HEK293 (cell line): ENCODE measurements at regions not wholly inside any gene's neighbourhood (a gene's known extent, or its start where the extent isn't known, plus 50 kb on each side); places are given as distances from the start of the nearest gene placed in this dataset.

ENCODE experiments used
- CTCF ChIA-PET: fragments of 350-600 bp; formaldehyde crosslinking; extraction: SDS; loops from one replicate; lab custom pipeline; 2021; ENCODE audit warnings: antibody characterized with exemption; lab: Yijun Ruan, JAX
- POLR2A ChIA-PET: fragments of 300-600 bp; formaldehyde crosslinking; extraction: SDS; loops from one replicate; lab custom pipeline; 2020; ENCODE audit warnings: antibody characterized with exemption, inconsistent platforms; lab: Yijun Ruan, JAX
- H3K27ac ChIP-seq: fragments of 200-500 bp; sonication (Bioruptor generic); 2 replicates; pipeline ENCODE4 v1.5.1; 2014; ENCODE audit warnings: low read depth, low read length, control low read depth, inconsistent platforms; ENCODE audit errors: extremely low read depth
- H3K36me3 ChIP-seq, 2 experiments: fragments of 200-500 bp in 1 of 2; sonication (Bioruptor generic) in 1 of 2; 1 replicate in 1 of 2; 2 replicates in 1 of 2; pipeline ENCODE4 v1.5.1; 2014 to 2017; ENCODE audit warnings: inconsistent platforms in 2 of 2, low read length in 2 of 2; ENCODE audit not compliant: control insufficient read depth in 2 of 2, insufficient read depth in 1 of 2
- H3K4me1 ChIP-seq: fragments of 200-500 bp; sonication (Bioruptor generic); 2 replicates; pipeline ENCODE4 v1.5.1; 2014; ENCODE audit warnings: mild to moderate bottlenecking, low read length, inconsistent platforms; ENCODE audit not compliant: control insufficient read depth, insufficient read depth
- H3K4me3 ChIP-seq: 2 replicates; pipeline ENCODE4 v1.5.1; 2011; ENCODE audit warnings: low read depth, mild to moderate bottlenecking, control low read depth, low read length, moderate library complexity
- H3K9me3 ChIP-seq: fragments of 200-500 bp; sonication (Bioruptor generic); 2 replicates; pipeline ENCODE4 v1.5.1; 2014; ENCODE audit warnings: low read depth, low read length, inconsistent platforms; ENCODE audit not compliant: control insufficient read depth, insufficient read depth
- HOXA7 ChIP-seq: sonication (generic); formaldehyde crosslinking; IDR thresholded peaks from 2 replicates; pipeline ENCODE4 v1.8.1; 2022; ENCODE audit warnings: missing genetic modification reagents, borderline replicate concordance
- HOXD13 ChIP-seq: sonication (generic); formaldehyde crosslinking; IDR thresholded peaks from 2 replicates; pipeline ENCODE4 v1.8.0; 2022; ENCODE audit warnings: missing genetic modification reagents, borderline replicate concordance
- KLF10 ChIP-seq: fragments of 450-650 bp; IDR thresholded peaks from 2 replicates; pipeline ENCODE4 v1.5.1; 2018; ENCODE audit warnings: missing biosample characterization, mild to moderate bottlenecking, missing genetic modification characterization
- MEIS1 ChIP-seq: sonication (generic); formaldehyde crosslinking; IDR thresholded peaks from 2 replicates; pipeline ENCODE4 v1.8.1; 2022; ENCODE audit warnings: missing genetic modification reagents, mild to moderate bottlenecking, borderline replicate concordance
- REST ChIP-seq: fragments of 450-650 bp; formaldehyde crosslinking; IDR thresholded peaks from 2 replicates; pipeline ENCODE4 v1.5.1; 2016; ENCODE audit warnings: missing biosample characterization, missing genetic modification characterization
- SALL2 ChIP-seq: fragments of 450-650 bp; formaldehyde crosslinking; IDR thresholded peaks from 2 replicates; pipeline ENCODE4 v1.5.0; 2017; ENCODE audit warnings: missing biosample characterization, mild to moderate bottlenecking, missing genetic modification characterization, borderline replicate concordance
- SCRT2 ChIP-seq: fragments of 450-650 bp; formaldehyde crosslinking; IDR thresholded peaks from 2 replicates; pipeline ENCODE4 v1.5.1; 2016; ENCODE audit warnings: missing biosample characterization, missing genetic modification characterization
- YY1 ChIP-seq: fragments of 450-650 bp; formaldehyde crosslinking; IDR thresholded peaks from 2 replicates; pipeline ENCODE4 v1.5.1; 2018; ENCODE audit warnings: missing biosample characterization, missing genetic modification characterization
- ZBTB10 ChIP-seq: fragments of 450-650 bp; formaldehyde crosslinking; IDR thresholded peaks from 2 replicates; pipeline ENCODE4 v1.5.1; 2016; ENCODE audit warnings: missing biosample characterization, missing genetic modification characterization
- ZBTB44 ChIP-seq: fragments of 450-650 bp; IDR thresholded peaks from 2 replicates; pipeline ENCODE4 v1.5.1; 2018; ENCODE audit warnings: missing biosample characterization, mild to moderate bottlenecking, missing genetic modification characterization
- ZNF211 ChIP-seq: fragments of 450-650 bp; formaldehyde crosslinking; IDR thresholded peaks from 2 replicates; pipeline ENCODE4 v1.5.1; 2016; ENCODE audit warnings: low read depth, missing biosample characterization, missing genetic modification characterization
- ZNF223 ChIP-seq: fragments of 450-650 bp; formaldehyde crosslinking; IDR thresholded peaks from 2 replicates; pipeline ENCODE4 v1.5.1; 2016; ENCODE audit warnings: missing biosample characterization, missing genetic modification characterization
- ZNF248 ChIP-seq: fragments of 450-650 bp; formaldehyde crosslinking; IDR thresholded peaks from 2 replicates; pipeline ENCODE4 v1.5.1; 2017; ENCODE audit warnings: missing biosample characterization, missing genetic modification characterization
- ZNF302 ChIP-seq: fragments of 450-650 bp; formaldehyde crosslinking; IDR thresholded peaks from 2 replicates; pipeline ENCODE4 v1.5.1; 2016; ENCODE audit warnings: missing biosample characterization, missing genetic modification characterization, low read depth
- ZNF391 ChIP-seq: fragments of 450-650 bp; formaldehyde crosslinking; IDR thresholded peaks from 2 replicates; pipeline ENCODE4 v1.5.1; 2016; ENCODE audit warnings: low read depth, missing biosample characterization, missing genetic modification characterization, borderline replicate concordance
- ZNF398 ChIP-seq: fragments of 450-650 bp; formaldehyde crosslinking; IDR thresholded peaks from 2 replicates; pipeline ENCODE4 v1.5.1; 2017; ENCODE audit warnings: missing biosample characterization, missing genetic modification characterization
- ZNF423 ChIP-seq: fragments of 450-650 bp; formaldehyde crosslinking; IDR thresholded peaks from 2 replicates; pipeline ENCODE4 v1.5.1; 2016; ENCODE audit warnings: missing biosample characterization, missing genetic modification characterization
- ZNF529 ChIP-seq: fragments of 450-650 bp; formaldehyde crosslinking; IDR thresholded peaks from 2 replicates; pipeline ENCODE4 v1.5.1; 2017; ENCODE audit warnings: missing genetic modification characterization, missing biosample characterization; ENCODE audit not compliant: insufficient replicate concordance
- ZNF549 ChIP-seq: fragments of 450-650 bp; IDR thresholded peaks from 2 replicates; pipeline ENCODE4 v1.5.1; 2018; ENCODE audit warnings: missing biosample characterization, missing genetic modification characterization, mild to moderate bottlenecking, inconsistent platforms, moderate library complexity
- ZNF560 ChIP-seq: fragments of 450-650 bp; formaldehyde crosslinking; IDR thresholded peaks from 2 replicates; pipeline ENCODE4 v1.5.1; 2017; ENCODE audit warnings: missing biosample characterization, missing genetic modification characterization, borderline replicate concordance
- ZNF600 ChIP-seq: fragments of 450-650 bp; formaldehyde crosslinking; IDR thresholded peaks from 2 replicates; pipeline ENCODE4 v1.5.1; 2016; ENCODE audit warnings: missing biosample characterization, missing genetic modification characterization
- ZNF747 ChIP-seq: fragments of 450-650 bp; formaldehyde crosslinking; IDR thresholded peaks from 2 replicates; pipeline ENCODE4 v1.5.1; 2016; ENCODE audit warnings: missing biosample characterization, missing genetic modification characterization
- ZNF830 ChIP-seq: fragments of 450-650 bp; IDR thresholded peaks from 2 replicates; pipeline ENCODE4 v1.5.0; 2018; ENCODE audit warnings: missing biosample characterization, missing genetic modification characterization, low read depth, mild to moderate bottlenecking, moderate library complexity
- ZSCAN23 ChIP-seq: fragments of 450-650 bp; formaldehyde crosslinking; IDR thresholded peaks from 2 replicates; pipeline ENCODE4 v1.5.1; 2016; ENCODE audit warnings: missing biosample characterization, missing genetic modification characterization

- no peak overlapping the region for H3K4me3 ChIP-seq
- no peaks in the 10 kb centered on the region for H3K36me3 ChIP-seq
- CTCF ChIA-PET, result no interaction called here
- no peaks in the 10 kb centered on the region for H3K4me1 ChIP-seq
- TF ChIP-seq KLF10 (tag by site-specific recombination), result no peak
- no peak for TF ChIP-seq ZNF248 (tag by site-specific recombination)
- no peak for TF ChIP-seq ZNF423 (tag by site-specific recombination)
- no peak for TF ChIP-seq YY1 (tag by site-specific recombination)
- TF ChIP-seq ZNF391 (tag by site-specific recombination), result no peak
- TF ChIP-seq REST (tag by site-specific recombination), result no peak
- TF ChIP-seq ZNF549, result no peak
- TF ChIP-seq ZNF211, result no peak
- no peak overlapping the region for H3K27ac ChIP-seq
- POLR2A ChIA-PET, result no interaction called here
- no peaks in the 10 kb centered on the region for H3K9me3 ChIP-seq
Measured at GRCh38 chr5:53335115-53335514, 145.3 kb upstream of the FST start.

- no peak for TF ChIP-seq ZNF560 (tag by site-specific recombination)
- no peak for TF ChIP-seq ZNF398 (tag by site-specific recombination)
- no peak for TF ChIP-seq HOXD13 (CRISPR knock-in tag)
- no peak for TF ChIP-seq MEIS1 (CRISPR knock-in tag)
- TF ChIP-seq ZNF747 (tag by site-specific recombination), result no peak
- TF ChIP-seq ZNF223, result no peak
- CTCF ChIA-PET, result no interaction called here
- no peaks in the 10 kb centered on the region for H3K9me3 ChIP-seq
- H3K36me3 ChIP-seq, result no peaks in the 10 kb centered on the region
- no peaks in the 10 kb centered on the region for H3K4me1 ChIP-seq
- POLR2A ChIA-PET, result no interaction called here
- H3K4me3 ChIP-seq, result no peak overlapping the region
- no peak overlapping the region for H3K27ac ChIP-seq
Measured at GRCh38 chr5:53337827-53338226, 142.6 kb upstream of the FST start.

- H3K9me3 ChIP-seq, result no peaks in the 10 kb centered on the region
- ChIA-PET POLR2A (no interaction called here), CTCF (no interaction called here)
- H3K36me3 ChIP-seq, result no peaks in the 10 kb centered on the region
- no peak overlapping the region for H3K27ac ChIP-seq
- no peak overlapping the region for H3K4me3 ChIP-seq
- H3K4me1 ChIP-seq, result no peaks in the 10 kb centered on the region
- no peak for TF ChIP-seq ZNF302 (tag by site-specific recombination)
- no peak for TF ChIP-seq SCRT2 (tag by site-specific recombination)
- no peak for TF ChIP-seq ZBTB44 (tag by site-specific recombination)
- TF ChIP-seq ZNF830 (tag by site-specific recombination), result no peak
- TF ChIP-seq SALL2 (tag by site-specific recombination), result no peak
- TF ChIP-seq ZBTB10 (tag by site-specific recombination), result no peak
- TF ChIP-seq ZNF600 (tag by site-specific recombination), result no peak
- no peak for TF ChIP-seq HOXA7 (CRISPR knock-in tag)
- no peak for TF ChIP-seq KLF10 (tag by site-specific recombination)
- no peak for TF ChIP-seq ZNF529 (tag by site-specific recombination)
- TF ChIP-seq ZSCAN23, result no peak
Measured at GRCh38 chr5:53338971-53339370, 141.5 kb upstream of the FST start.
